CD4-positive, alpha-beta T cell treated with Interleukin-6 for 4 hours (primary cell): ENCODE measurements at regions not wholly inside any gene's neighbourhood (a gene's known extent, or its start where the extent isn't known, plus 50 kb on each side); places are given as distances from the start of the nearest gene placed in this dataset.
"Not testable (repeated sequence)": the region's sequence is repeated elsewhere in the genome, so short reads cannot be mapped to it uniquely, and the experiment has no call there.

Experiments used
- DNase-seq: peaks from one replicate; pipeline ENCODE4 v3.0.0-alpha.2; 2020; ENCODE audit warnings: mixed read lengths

GRCh38 chr9:87338088-87338989 lies 159.3 kb upstream of the DAPK1 start:
- DNase-seq: no peak

- DNase-seq: no peak
Measured at GRCh38 chr9:87340391-87340790, 157.3 kb upstream of the DAPK1 start.

- DNase-seq: no peak
Measured at GRCh38 chr9:87342743-87343142, 154.9 kb upstream of the DAPK1 start.

- DNase-seq: no peak
Measured at GRCh38 chr9:87343816-87344430, 153.7 kb upstream of the DAPK1 start.

- no peak for DNase-seq
Measured at GRCh38 chr9:87346061-87346665, 151.5 kb upstream of the DAPK1 start.

GRCh38 chr9:87350915-87351314 lies 146.8 kb upstream of the DAPK1 start:
- DNase-seq: no peak

- no peak for DNase-seq
Measured at GRCh38 chr9:87353301-87353700, 144.4 kb upstream of the DAPK1 start.

- DNase-seq: no peak
Measured at GRCh38 chr9:87354147-87354546, 143.5 kb upstream of the DAPK1 start.

GRCh38 chr9:87357600-87357999 lies 140.1 kb upstream of the DAPK1 start:
- no peak for DNase-seq

- no peak for DNase-seq
Measured at GRCh38 chr9:87359264-87359663, 138.4 kb upstream of the DAPK1 start.

GRCh38 chr9:87359958-87360601 lies 137.6 kb upstream of the DAPK1 start:
- DNase-seq: no peak

- DNase-seq: no peak
Measured at GRCh38 chr9:87370049-87370685, 127.5 kb upstream of the DAPK1 start.

GRCh38 chr9:87371795-87372355 lies 125.8 kb upstream of the DAPK1 start:
- no peak for DNase-seq

- no peak for DNase-seq
Measured at GRCh38 chr9:87372356-87372851, 125.3 kb upstream of the DAPK1 start.

GRCh38 chr9:87374023-87374919 lies 123.4 kb upstream of the DAPK1 start:
- DNase-seq: not testable (repeated sequence)

GRCh38 chr9:87375397-87376073 lies 122.1 kb upstream of the DAPK1 start:
- no peak for DNase-seq

- no peak for DNase-seq
Measured at GRCh38 chr9:87378676-87379075, 119.0 kb upstream of the DAPK1 start.

- no peak for DNase-seq
Measured at GRCh38 chr9:87379300-87379699, 118.4 kb upstream of the DAPK1 start.

GRCh38 chr9:87381050-87381711 lies 116.5 kb upstream of the DAPK1 start:
- DNase-seq: no peak

- DNase-seq: no peak
Measured at GRCh38 chr9:87381746-87382145, 115.9 kb upstream of the DAPK1 start.
